Stomach (tissue), 8 donors: ENCODE measurements at regions not wholly inside any gene's neighbourhood (a gene's known extent, or its start where the extent isn't known, plus 50 kb on each side); places are given as distances from the start of the nearest gene placed in this dataset.

Experiments
- DNase-seq, 2 donors: peaks; one replicate each; pipeline versions ENCODE4 v3.0.0 to v3.0.0-alpha.2; 2013 to 2019
- H3K27ac ChIP-seq, 5 donors: fragments of 200-600 bp in 4 of 5; sonication (generic) in 4 of 5; one replicate each; pipeline ENCODE4 v1.5.1; 2013 to 2019; ENCODE audit warnings: mild to moderate bottlenecking in 1 of 5, moderate library complexity in 1 of 5
- H3K27me3 ChIP-seq, 3 donors: fragments of 200-600 bp; sonication (generic); one replicate each; pipeline ENCODE4 v1.5.1; 2017 to 2019; ENCODE audit warnings: mixed run types in 1 of 3
- H3K36me3 ChIP-seq, 4 donors: fragments of 200-600 bp; sonication (generic); 1 replicate in 3 of 4; 2 replicates in 1 of 4; pipeline ENCODE4 v1.5.1; 2016 to 2019
- H3K4me1 ChIP-seq, 4 donors: fragments of 200-600 bp; sonication (generic); one replicate each; pipeline ENCODE4 v1.5.1; 2016 to 2019
- H3K4me3 ChIP-seq, 4 donors: fragments of 200-600 bp; sonication (generic) in 3 of 4; one replicate each; pipeline ENCODE4 v1.5.1; 2016 to 2019; ENCODE audit warnings: mild to moderate bottlenecking in 1 of 4
- H3K9me3 ChIP-seq, 4 donors: fragments of 200-600 bp; sonication (generic); one replicate each; pipeline ENCODE4 v1.5.1; 2016 to 2019
- CTCF ChIP-seq, 7 experiments: fragments of 450-650 bp in 4 of 7; fragments of 200-600 bp in 3 of 7; sonication (generic) in 3 of 7; IDR thresholded peaks; one replicate each; pipeline ENCODE4 v1.5.1; 2016 to 2019; ENCODE audit warnings: antibody characterized with exemption in 7 of 7, control low read depth in 2 of 7, mild to moderate bottlenecking in 1 of 7
- EP300 ChIP-seq: sonication (generic); formaldehyde crosslinking; IDR thresholded peaks from one replicate; pipeline ENCODE4 v1.6.1; 2017; ENCODE audit warnings: antibody characterized with exemption
- POLR2A ChIP-seq, 4 donors: fragments of 450-650 bp; IDR thresholded peaks; one replicate each; pipeline ENCODE4 v1.6.1; 2016; ENCODE audit warnings: antibody characterized with exemption in 4 of 4, control low read depth in 2 of 4, mild to moderate bottlenecking in 1 of 4, moderate library complexity in 1 of 4
- POLR2AphosphoS5 ChIP-seq, 3 donors: sonication (generic); formaldehyde crosslinking; IDR thresholded peaks; one replicate each; pipeline ENCODE4 v1.6.1; 2016; ENCODE audit warnings: antibody characterized with exemption in 3 of 3
- WGBS, 5 donors: extraction: QIAGEN DNeasy Blood & Tissue Kit in 3 of 5; methylation state at CpG; one replicate each; pipeline versions ENCODE4 v1.1.5 to v1.1.7; 2013 to 2018; 5-methylcytosine and 5-hydroxymethylcytosine counted together
- intact Hi-C: fragments of 100-400 bp; cut with DNase I; formaldehyde crosslinking; loops from one replicate; pipeline ENCODE4 v1.15.1; 2023; ENCODE audit warnings: low total_unique reads
- donor health status: healthy with polysubstance abuse.
- donor health status: Bipolar disorder and iron deficiency.
- donor health status: healthy.

- H3K4me3 ChIP-seq, result no peak overlapping the region
- TF ChIP-seq CTCF (IDR thresholded peaks at IDR 0.05) (no peak), POLR2A (IDR thresholded peaks at IDR 0.05) (no peak), POLR2AphosphoS5 (IDR thresholded peaks at IDR 0.05) (no peak), EP300 (no peak)
- no peak for DNase-seq
- intact Hi-C loops, result no loop called here
- no peaks in the 10 kb centered on the region for H3K4me1 ChIP-seq
- WGBS, 5 donors, result 91 to 93% (median 91%) methylated on average over 14 to 16 of the region's 16 CpGs
- no peaks in the 10 kb centered on the region for H3K9me3 ChIP-seq
- H3K36me3 ChIP-seq, result no peaks in the 10 kb centered on the region
- H3K27me3 ChIP-seq, result no peaks in the 10 kb centered on the region
- no peak overlapping the region for H3K27ac ChIP-seq
Observed at GRCh38 chr13:65829241-65830008, 1400.7 kb downstream of the PCDH9 start.

- Histone ChIP-seq H3K36me3 (no peaks in the 10 kb centered on the region), H3K9me3 (no peaks in the 10 kb centered on the region), H3K4me3 (no peak overlapping the region), H3K4me1 (no peaks in the 10 kb centered on the region), H3K27ac (no peak overlapping the region), H3K27me3 (no peaks in the 10 kb centered on the region)
- 25 to 47% (median 42%) methylated on average over 5 of the region's 5 CpGs for WGBS, 5 donors
- intact Hi-C loops, result no loop called here
- TF ChIP-seq CTCF (IDR thresholded peaks at IDR 0.05) (no peak), EP300 (no peak), POLR2A (IDR thresholded peaks at IDR 0.05) (no peak), POLR2AphosphoS5 (IDR thresholded peaks at IDR 0.05) (no peak)
- no peak for DNase-seq
Observed at GRCh38 chr13:65826657-65827056, 1403.5 kb downstream of the PCDH9 start.

- Histone ChIP-seq H3K4me3 (no peak overlapping the region), H3K4me1 (no peaks in the 10 kb centered on the region), H3K36me3 (no peaks in the 10 kb centered on the region), H3K27me3 (no peaks in the 10 kb centered on the region), H3K9me3 (no peaks in the 10 kb centered on the region), H3K27ac (no peak overlapping the region)
- 81 to 91% (median 87%) methylated on average over 1 of the region's 1 CpG for WGBS, 5 donors
- no peak for DNase-seq
- no peak for TF ChIP-seq CTCF (IDR thresholded peaks at IDR 0.05)
- TF ChIP-seq POLR2AphosphoS5 (IDR thresholded peaks at IDR 0.05), result no peak
- no peak for TF ChIP-seq POLR2A (IDR thresholded peaks at IDR 0.05)
- no peak for TF ChIP-seq EP300
- intact Hi-C loops, result no loop called here
Observed at GRCh38 chr13:65825039-65825438, 1405.1 kb downstream of the PCDH9 start.

GRCh38 chr13:65808061-65808460 lies 1422.1 kb downstream of the PCDH9 start:
- TF ChIP-seq POLR2AphosphoS5 (IDR thresholded peaks at IDR 0.05), result no peak
- no peak for TF ChIP-seq POLR2A (IDR thresholded peaks at IDR 0.05)
- no peak for TF ChIP-seq EP300
- TF ChIP-seq CTCF (IDR thresholded peaks at IDR 0.05), result no peak
- intact Hi-C loops, result no loop called here
- no peaks in the 10 kb centered on the region for H3K4me1 ChIP-seq
- H3K9me3 ChIP-seq, result no peaks in the 10 kb centered on the region
- no peak for DNase-seq
- H3K4me3 ChIP-seq, result no peak overlapping the region
- H3K27me3 ChIP-seq, result no peaks in the 10 kb centered on the region
- WGBS, 5 donors, result 35 to 55% (median 45%) methylated on average over 1 of the region's 1 CpG
- H3K27ac ChIP-seq, result no peak overlapping the region
- no peaks in the 10 kb centered on the region for H3K36me3 ChIP-seq
